Endothelial cell of umbilical vein (primary cell): ENCODE measurements at regions not wholly inside any gene's neighbourhood (a gene's known extent, or its start where the extent isn't known, plus 50 kb on each side); places are given as distances from the start of the nearest gene placed in this dataset.

Experiments used
- BruUV-seq: library from RNA; stranded (reverse); fragments of 400-500 nt; replicated peaks from 2 replicates; lab custom pipeline; 2021; lab: Mats Ljungman, UMichigan
- CTCF ChIA-PET: fragments of 300-600, 350-600 bp; sonication (Branson Sonifier 250); formaldehyde crosslinking; loops from one replicate; lab custom pipeline; 2021; ENCODE audit warnings: antibody characterized with exemption, inconsistent platforms; lab: Charles Lee
- POLR2A ChIA-PET: fragments of 300-600, 350-600 bp; sonication (Branson Sonifier 250); formaldehyde crosslinking; loops from one replicate; lab custom pipeline; 2021; ENCODE audit warnings: antibody characterized with exemption, inconsistent platforms; lab: Charles Lee
- DNase-seq: peaks from one replicate; pipeline ENCODE4 v3.0.0-alpha.2; 2011; ENCODE audit warnings: low read depth, low spot score
- FAIRE-seq: peaks from 2 replicates; lab custom pipeline; 2011; peaks lifted over from hg19 to GRCh38; lab: Jason Lieb, UNC
- H2AFZ ChIP-seq: 2 replicates; pipeline ENCODE4 v1.6.0; 2012; ENCODE audit warnings: low read depth, low read length, control low read depth, inconsistent platforms
- H3K27ac ChIP-seq: 2 replicates; pipeline ENCODE4 v1.5.1; 2011; ENCODE audit warnings: low read depth, mild to moderate bottlenecking, control low read depth, low read length, moderate library complexity; ENCODE audit not compliant: insufficient read depth
- H3K27me3 ChIP-seq, 2 experiments: 2 replicates each; pipeline versions ENCODE4 v1.6.0 to v1.6.1; 2011; ENCODE audit warnings: low read length in 2 of 2, mixed read lengths in 1 of 2; ENCODE audit not compliant: control insufficient read depth in 2 of 2, insufficient read depth in 2 of 2
- H3K36me3 ChIP-seq, 2 experiments: 2 replicates in 1 of 2; 3 replicates in 1 of 2; pipeline ENCODE4 v1.5.1; 2011; ENCODE audit warnings: low read length in 2 of 2, mild to moderate bottlenecking in 1 of 2, moderate library complexity in 1 of 2; ENCODE audit not compliant: control insufficient read depth in 2 of 2, insufficient read depth in 2 of 2; ENCODE audit errors: extremely low read depth in 1 of 2
- H3K4me1 ChIP-seq: 3 replicates; pipeline ENCODE4 v1.5.1; 2011; ENCODE audit warnings: mild to moderate bottlenecking, low read length; ENCODE audit not compliant: control insufficient read depth, insufficient read depth; ENCODE audit errors: extremely low read depth
- H3K4me2 ChIP-seq: 2 replicates; pipeline ENCODE4 v1.6.1; 2011; ENCODE audit warnings: low read length, control low read depth, mixed read lengths; ENCODE audit not compliant: insufficient read depth
- H3K4me3 ChIP-seq, 3 experiments: fragments of 200-600 bp in 1 of 3; sonication (generic), shearing (Covaris generic) in 1 of 3; replicated peaks in 1 of 3; 2 replicates each; pipeline ENCODE4 v1.5.1; 2011 to 2016; ENCODE audit warnings: control low read depth in 3 of 3, low read length in 3 of 3, mild to moderate bottlenecking in 2 of 3, inconsistent platforms in 1 of 3, low read depth in 1 of 3, moderate library complexity in 1 of 3; ENCODE audit not compliant: insufficient read depth in 1 of 3
- H3K79me2 ChIP-seq: 2 replicates; pipeline ENCODE4 v1.6.0; 2012; ENCODE audit warnings: low read length, inconsistent platforms; ENCODE audit not compliant: control insufficient read depth, insufficient read depth
- H3K9ac ChIP-seq: replicated peaks from 2 replicates; pipeline ENCODE3; 2011; ENCODE audit warnings: low read length, control low read depth; ENCODE audit not compliant: insufficient read depth; ENCODE audit errors: extremely low read depth
- H3K9me1 ChIP-seq: replicated peaks from 3 replicates; pipeline ENCODE4 v1.6.0; 2011; ENCODE audit warnings: mild to moderate bottlenecking, low read length; ENCODE audit not compliant: control insufficient read depth, insufficient read depth; ENCODE audit errors: extremely low read depth
- H3K9me3 ChIP-seq: replicated peaks from 2 replicates; pipeline ENCODE4 v1.5.1; 2012; ENCODE audit warnings: low read length, inconsistent platforms; ENCODE audit not compliant: control insufficient read depth, insufficient read depth
- H4K20me1 ChIP-seq: replicated peaks from 2 replicates; pipeline ENCODE3; 2011; ENCODE audit warnings: mild to moderate bottlenecking, low read length; ENCODE audit not compliant: control insufficient read depth, insufficient read depth; ENCODE audit errors: extremely low read depth
- EZH2 ChIP-seq: IDR thresholded peaks from 2 replicates; pipeline ENCODE4 v1.6.1; 2012; ENCODE audit warnings: borderline replicate concordance, low read depth, mild to moderate bottlenecking, moderate library complexity, low read length, inconsistent platforms; ENCODE audit not compliant: severe bottlenecking
- FOS ChIP-seq: IDR thresholded peaks from 2 replicates; pipeline ENCODE4 v1.6.1; 2011; ENCODE audit warnings: mild to moderate bottlenecking, low read length, moderate library complexity, borderline replicate concordance; ENCODE audit not compliant: insufficient read depth
- GATA2 ChIP-seq: IDR thresholded peaks from 2 replicates; pipeline ENCODE4 v1.7.0; 2011; ENCODE audit warnings: low read depth, mild to moderate bottlenecking, moderate library complexity, mixed read lengths, low read length; ENCODE audit not compliant: insufficient read length, insufficient read depth
- JUN ChIP-seq: IDR thresholded peaks from 2 replicates; pipeline ENCODE4 v1.6.1; 2011; ENCODE audit warnings: borderline replicate concordance, low read depth; ENCODE audit not compliant: insufficient read length, insufficient read depth
- MYC ChIP-seq: IDR thresholded peaks from one replicate; pipeline ENCODE4 v1.6.1; 2011; ENCODE audit warnings: mild to moderate bottlenecking, low read depth, low read length
- POLR2A ChIP-seq: IDR thresholded peaks from 2 replicates; pipeline ENCODE4 v1.6.1; 2012; ENCODE audit warnings: low read depth, mild to moderate bottlenecking, control low read depth, low read length
- POLR2AphosphoS5 ChIP-seq: IDR thresholded peaks from 2 replicates; pipeline ENCODE4 v1.6.1; 2012; ENCODE audit warnings: low read depth, mild to moderate bottlenecking, control low read depth, low read length, moderate library complexity; ENCODE audit not compliant: insufficient read depth
- dilution Hi-C: fragments of 300-500 bp; cut with MboI; formaldehyde crosslinking; loops from one replicate; pipeline ENCODE4 v1.15.0; 2019; ENCODE audit warnings: low sequenced_read_pairs; ENCODE audit not compliant: extremely low pct_ligation_motif_present
- intact Hi-C: fragments of 100-400 bp; cut with micrococcal nuclease; formaldehyde crosslinking; loops from one replicate; pipeline ENCODE4 v1.10.0; 2022
- TF ChIP-seq, protein P1 (sequence below), 2 donors: IDR thresholded peaks; 1 replicate in 1 of 2; 2 replicates in 1 of 2; pipeline ENCODE4 v1.5.1; 2011; ENCODE audit warnings: low read length in 2 of 2, mild to moderate bottlenecking in 2 of 2, moderate library complexity in 2 of 2, control low read depth in 1 of 2, inconsistent platforms in 1 of 2, low read depth in 1 of 2; ENCODE audit not compliant: insufficient read depth in 1 of 2; ENCODE audit errors: extremely low read depth in 1 of 2
- TF ChIP-seq, protein P2 (sequence below): IDR thresholded peaks from 2 replicates; pipeline ENCODE4 v1.6.1; 2011; ENCODE audit not compliant: insufficient read depth, insufficient read length

DNA sequence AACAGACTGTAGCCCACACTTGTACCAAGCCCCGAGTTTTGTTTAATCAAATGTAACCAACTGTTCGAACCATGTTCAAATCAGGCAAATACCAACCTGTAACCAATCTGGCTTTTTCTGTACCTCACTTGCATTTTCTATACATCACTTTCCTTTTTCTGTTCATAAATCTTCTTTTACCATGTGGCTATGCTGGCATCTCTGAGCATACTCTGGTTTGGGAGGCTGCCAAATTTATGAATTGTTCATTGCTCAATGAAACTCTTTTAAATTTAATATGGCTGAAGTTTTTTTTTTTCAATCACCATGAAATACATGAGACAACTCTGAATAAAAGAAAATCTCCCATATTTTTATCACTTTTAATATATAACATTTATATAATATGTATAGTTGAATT lies 256.1 kb downstream of the SLITRK6 start:
- H3K4me2 ChIP-seq = no peak overlapping the region
- H3K9me1 ChIP-seq = no peaks in the 10 kb centered on the region
- ChIA-PET CTCF (no interaction called here), POLR2A (no interaction called here)
- no TSS peak for BruUV-seq
- peaks cover 7% of the 10 kb centered on the region for H3K9me3 ChIP-seq
- H3K27ac ChIP-seq = no peak overlapping the region
- no peaks in the 10 kb centered on the region for H3K4me1 ChIP-seq
- no peak overlapping the region for H3K4me3 ChIP-seq
- H2AFZ ChIP-seq = no peak overlapping the region
- intact Hi-C loops = no loop called here
- DNase-seq = no peak
- dilution Hi-C loops = no loop called here
- no peaks in the 10 kb centered on the region for H3K27me3 ChIP-seq
- H4K20me1 ChIP-seq = no peaks in the 10 kb centered on the region
- H3K36me3 ChIP-seq = no peaks in the 10 kb centered on the region
- TF ChIP-seq, protein P1, sequence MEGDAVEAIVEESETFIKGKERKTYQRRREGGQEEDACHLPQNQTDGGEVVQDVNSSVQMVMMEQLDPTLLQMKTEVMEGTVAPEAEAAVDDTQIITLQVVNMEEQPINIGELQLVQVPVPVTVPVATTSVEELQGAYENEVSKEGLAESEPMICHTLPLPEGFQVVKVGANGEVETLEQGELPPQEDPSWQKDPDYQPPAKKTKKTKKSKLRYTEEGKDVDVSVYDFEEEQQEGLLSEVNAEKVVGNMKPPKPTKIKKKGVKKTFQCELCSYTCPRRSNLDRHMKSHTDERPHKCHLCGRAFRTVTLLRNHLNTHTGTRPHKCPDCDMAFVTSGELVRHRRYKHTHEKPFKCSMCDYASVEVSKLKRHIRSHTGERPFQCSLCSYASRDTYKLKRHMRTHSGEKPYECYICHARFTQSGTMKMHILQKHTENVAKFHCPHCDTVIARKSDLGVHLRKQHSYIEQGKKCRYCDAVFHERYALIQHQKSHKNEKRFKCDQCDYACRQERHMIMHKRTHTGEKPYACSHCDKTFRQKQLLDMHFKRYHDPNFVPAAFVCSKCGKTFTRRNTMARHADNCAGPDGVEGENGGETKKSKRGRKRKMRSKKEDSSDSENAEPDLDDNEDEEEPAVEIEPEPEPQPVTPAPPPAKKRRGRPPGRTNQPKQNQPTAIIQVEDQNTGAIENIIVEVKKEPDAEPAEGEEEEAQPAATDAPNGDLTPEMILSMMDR (IDR thresholded peaks at IDR 0.05; ENCODE audit: extremely low read depth in 1 of 2, insufficient read depth in 1 of 2, low read depth in 1 of 2, low read length in 2 of 2) = no peak
- no peak for FAIRE-seq
- no peak overlapping the region for H3K9ac ChIP-seq
- H3K79me2 ChIP-seq = no peaks in the 10 kb centered on the region

DNA sequence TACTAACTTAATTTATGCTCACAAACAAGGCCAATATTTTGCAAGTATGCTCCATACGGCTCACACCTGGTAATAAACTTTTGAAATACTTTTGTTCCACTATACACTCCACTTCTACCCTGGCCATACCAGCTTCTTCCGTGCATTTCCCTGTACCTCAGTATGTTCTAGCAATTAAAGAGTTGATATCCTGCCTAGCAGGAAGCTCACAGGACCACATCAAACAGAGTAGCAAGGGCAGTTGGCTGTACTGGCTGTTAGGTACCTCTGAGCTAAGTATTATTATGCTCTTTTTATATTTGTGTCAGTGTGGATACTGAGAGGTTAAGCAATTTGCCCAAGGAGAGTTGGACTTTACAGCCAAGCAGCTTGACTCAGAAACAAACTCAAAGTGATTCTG lies 257.7 kb downstream of the SLITRK6 start:
- Histone ChIP-seq H2AFZ (no peak overlapping the region), H3K36me3 (no peaks in the 10 kb centered on the region), H3K4me2 (no peak overlapping the region), H3K9me1 (no peaks in the 10 kb centered on the region), H4K20me1 (no peaks in the 10 kb centered on the region), H3K27me3 (no peaks in the 10 kb centered on the region), H3K27ac (no peak overlapping the region), H3K9ac (no peak overlapping the region), H3K9me3 (peaks cover 2% of the 10 kb centered on the region), H3K79me2 (no peaks in the 10 kb centered on the region), H3K4me3 (no peak overlapping the region), H3K4me1 (no peaks in the 10 kb centered on the region)
- intact Hi-C loops = no loop called here
- no TSS peak for BruUV-seq
- DNase-seq = no peak
- ChIA-PET POLR2A (no interaction called here), CTCF (no interaction called here)
- no peak for FAIRE-seq
- TF ChIP-seq POLR2A = no peak
- TF ChIP-seq, protein P1 (IDR thresholded peaks at IDR 0.05; ENCODE audit: extremely low read depth in 1 of 2, insufficient read depth in 1 of 2, low read depth in 1 of 2, low read length in 2 of 2) = no peak
- TF ChIP-seq GATA2 = no peak
- no peak for TF ChIP-seq JUN
- no peak for TF ChIP-seq EZH2
- TF ChIP-seq FOS = no peak
- TF ChIP-seq POLR2AphosphoS5 = no peak
- TF ChIP-seq MYC = no peak
- TF ChIP-seq, protein P2, sequence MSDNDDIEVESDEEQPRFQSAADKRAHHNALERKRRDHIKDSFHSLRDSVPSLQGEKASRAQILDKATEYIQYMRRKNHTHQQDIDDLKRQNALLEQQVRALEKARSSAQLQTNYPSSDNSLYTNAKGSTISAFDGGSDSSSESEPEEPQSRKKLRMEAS = no peak
- dilution Hi-C loops = no loop called here
